ENCODE measurements at regions not wholly inside any gene's neighbourhood (a gene's known extent, or its start where the extent isn't known, plus 50 kb on each side); places are given as distances from the start of the nearest gene placed in this dataset.

DNA sequence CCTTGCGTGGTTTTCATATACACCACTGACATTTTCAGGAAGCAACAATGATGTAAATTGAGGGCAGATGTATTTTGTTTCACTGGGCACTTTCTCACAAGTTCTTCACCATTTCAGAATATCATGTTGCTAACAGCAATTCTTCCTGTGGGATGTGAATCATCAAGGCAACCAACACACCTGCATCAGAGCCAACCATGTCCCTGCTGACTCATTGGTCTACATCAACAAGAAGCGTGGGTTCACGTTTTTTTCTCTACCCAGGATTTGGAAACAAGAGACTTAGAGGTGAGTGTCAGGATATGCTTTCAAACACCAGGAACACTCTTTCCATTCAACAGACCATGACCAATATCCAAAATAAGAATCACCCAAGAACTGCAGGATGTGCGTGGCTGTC is 203.9 kb downstream of the TEX36 start:
- ChIA-PET POLR2A (no interaction called here), CTCF (no interaction called here)
- TF ChIP-seq, protein P1, sequence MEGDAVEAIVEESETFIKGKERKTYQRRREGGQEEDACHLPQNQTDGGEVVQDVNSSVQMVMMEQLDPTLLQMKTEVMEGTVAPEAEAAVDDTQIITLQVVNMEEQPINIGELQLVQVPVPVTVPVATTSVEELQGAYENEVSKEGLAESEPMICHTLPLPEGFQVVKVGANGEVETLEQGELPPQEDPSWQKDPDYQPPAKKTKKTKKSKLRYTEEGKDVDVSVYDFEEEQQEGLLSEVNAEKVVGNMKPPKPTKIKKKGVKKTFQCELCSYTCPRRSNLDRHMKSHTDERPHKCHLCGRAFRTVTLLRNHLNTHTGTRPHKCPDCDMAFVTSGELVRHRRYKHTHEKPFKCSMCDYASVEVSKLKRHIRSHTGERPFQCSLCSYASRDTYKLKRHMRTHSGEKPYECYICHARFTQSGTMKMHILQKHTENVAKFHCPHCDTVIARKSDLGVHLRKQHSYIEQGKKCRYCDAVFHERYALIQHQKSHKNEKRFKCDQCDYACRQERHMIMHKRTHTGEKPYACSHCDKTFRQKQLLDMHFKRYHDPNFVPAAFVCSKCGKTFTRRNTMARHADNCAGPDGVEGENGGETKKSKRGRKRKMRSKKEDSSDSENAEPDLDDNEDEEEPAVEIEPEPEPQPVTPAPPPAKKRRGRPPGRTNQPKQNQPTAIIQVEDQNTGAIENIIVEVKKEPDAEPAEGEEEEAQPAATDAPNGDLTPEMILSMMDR (IDR thresholded peaks at IDR 0.05; ENCODE audit: control extremely low read depth, extremely low read depth, low read depth, missing control alignments): no peak
- no peak for DNase-seq (ENCODE audit: extremely low spot score)

DNA sequence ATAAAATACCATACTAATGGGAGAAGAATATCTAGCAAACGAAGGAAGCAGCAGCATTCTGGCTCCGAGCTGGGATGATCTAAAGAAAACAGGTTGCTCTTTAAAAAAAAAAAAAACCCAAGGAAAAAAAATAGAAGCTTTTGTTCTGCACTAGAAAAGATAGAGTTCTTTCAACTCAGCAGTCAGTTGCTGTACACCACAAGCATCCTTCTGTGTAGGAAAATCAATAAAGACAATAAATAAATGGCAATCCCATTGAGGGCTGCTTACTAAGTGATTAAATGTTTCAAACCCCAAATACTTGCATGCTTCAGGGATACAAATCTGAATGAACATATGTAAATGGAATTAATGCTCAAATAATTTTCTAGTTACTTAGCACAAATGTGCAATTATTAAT is 207.1 kb downstream of the TEX36 start:
- TF ChIP-seq, protein P1 (IDR thresholded peaks at IDR 0.05; ENCODE audit: control extremely low read depth, extremely low read depth, low read depth, missing control alignments): no peak
- POLR2A ChIA-PET: no interaction called here
- CTCF ChIA-PET: no interaction called here
- no peak for DNase-seq (ENCODE audit: extremely low spot score)

DNA sequence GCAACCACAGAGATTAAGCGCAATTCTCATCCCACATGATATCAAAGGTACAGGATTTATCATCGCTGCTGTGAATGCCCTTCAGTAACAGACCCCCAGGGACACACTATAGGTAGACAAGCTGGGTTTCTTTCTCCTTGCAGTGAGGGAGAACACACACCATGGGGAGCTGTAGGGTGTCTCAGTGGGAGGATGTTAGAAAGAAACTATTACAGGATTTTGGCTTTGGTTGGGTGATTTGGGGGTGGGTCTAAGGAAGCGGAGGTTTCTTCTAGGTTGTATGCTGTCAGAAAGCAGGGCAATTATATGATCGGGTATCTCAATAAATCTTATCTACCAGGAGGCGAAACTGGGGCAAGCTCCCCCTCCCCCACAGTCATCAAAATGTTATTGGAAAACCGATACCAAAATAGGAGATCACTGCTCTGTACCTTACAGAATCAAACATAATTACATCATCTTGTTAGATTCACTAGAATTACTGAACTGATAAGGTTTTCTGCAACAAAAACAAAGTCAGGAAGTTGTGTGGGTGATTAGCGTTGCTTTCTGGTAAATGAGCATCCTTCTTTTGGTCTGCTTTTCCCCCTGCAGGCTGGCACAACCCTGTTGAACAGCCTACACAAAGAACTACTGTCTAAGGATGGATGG is 209.7 kb downstream of the TEX36 start:
- CTCF ChIA-PET: interaction anchor here (0.8 to 1.6 kb wide), 3 partner anchors 9 to 16 kb away, joined by 3 read pairs; no protein-coding TSS in a partner anchor
- POLR2A ChIA-PET: no interaction called here
- no peak for DNase-seq (ENCODE audit: extremely low spot score)
- TF ChIP-seq, protein P1 (IDR thresholded peaks at IDR 0.05; ENCODE audit: control extremely low read depth, extremely low read depth, low read depth, missing control alignments): no peak

DNA sequence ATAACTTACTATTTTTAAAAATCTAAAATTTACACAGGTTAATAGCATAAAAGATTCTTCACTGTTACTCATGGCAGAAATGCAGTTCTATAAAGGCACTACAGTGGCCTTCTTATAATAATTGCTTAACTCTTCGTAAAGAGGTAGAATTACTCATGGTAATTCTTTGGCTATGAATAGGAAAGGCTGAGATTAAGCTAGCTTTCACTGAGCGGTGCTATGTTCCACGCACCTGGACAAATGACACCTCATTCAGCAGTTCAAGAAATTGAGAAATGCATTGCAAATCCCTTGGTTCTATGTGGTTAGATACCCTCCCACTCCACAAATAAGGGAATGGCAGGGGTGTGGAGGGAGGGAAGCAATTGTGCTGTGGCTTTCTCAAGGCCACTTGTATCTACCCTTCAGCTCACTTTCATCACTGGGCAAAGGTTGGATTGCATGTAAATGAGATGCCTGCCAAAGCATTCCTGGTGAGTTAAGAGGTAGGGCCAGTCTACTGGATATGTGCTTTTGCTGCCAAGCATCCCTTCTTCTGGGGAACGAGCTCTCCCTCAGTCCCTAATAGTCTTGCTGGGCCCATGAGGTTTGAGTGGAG is 210.9 kb downstream of the TEX36 start:
- TF ChIP-seq, protein P1 (IDR thresholded peaks at IDR 0.05; ENCODE audit: control extremely low read depth, extremely low read depth, low read depth, missing control alignments): no peak
- ChIA-PET CTCF (interaction anchor here (0.9 to 1.6 kb wide), 3 partner anchors 8 to 15 kb away, joined by 3 read pairs; no protein-coding TSS in a partner anchor), POLR2A (no interaction called here)
- DNase-seq (ENCODE audit: extremely low spot score): no peak

DNA sequence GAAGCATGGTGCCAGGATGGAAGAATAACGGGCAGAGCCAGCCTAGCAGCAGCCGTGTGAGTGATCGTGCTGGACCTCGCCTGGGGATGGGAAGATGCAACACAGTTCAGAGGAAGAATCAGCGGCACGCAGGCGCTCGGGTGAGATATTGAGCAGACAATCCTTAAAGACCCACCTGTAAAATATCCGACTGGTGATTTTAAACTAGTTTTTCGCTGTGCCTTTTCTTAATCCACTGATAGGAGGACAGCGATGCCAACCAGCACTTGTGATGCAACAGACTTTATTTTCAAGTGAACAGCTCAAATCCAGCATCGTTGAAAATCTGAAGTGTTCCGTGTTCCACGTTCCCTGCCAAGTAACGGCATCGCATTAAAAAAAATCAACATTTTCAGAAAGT is 214.7 kb downstream of the TEX36 start:
- no peak for DNase-seq (ENCODE audit: extremely low spot score)
- TF ChIP-seq, protein P1 (IDR thresholded peaks at IDR 0.05; ENCODE audit: control extremely low read depth, extremely low read depth, low read depth, missing control alignments): no peak
- ChIA-PET CTCF (no interaction called here), POLR2A (no interaction called here)

DNA sequence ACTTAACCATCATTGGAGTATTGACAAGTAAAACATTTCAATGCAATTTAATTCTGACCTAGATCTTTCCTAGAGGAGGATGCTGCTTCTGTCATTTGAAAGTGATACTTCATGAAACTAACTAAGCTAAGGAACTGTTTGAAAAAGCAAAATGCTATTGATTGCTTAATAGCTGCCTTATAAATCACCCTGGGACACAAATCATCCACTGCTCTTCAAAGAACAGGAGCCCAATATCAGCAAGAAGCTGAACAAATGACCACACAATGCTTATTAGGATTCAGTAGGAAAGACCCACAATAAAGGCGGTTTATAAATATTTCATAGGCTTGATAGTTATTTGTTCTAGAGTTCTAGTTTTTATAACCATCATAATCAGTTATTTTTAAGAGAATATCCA is 216.3 kb downstream of the TEX36 start:
- no peak for DNase-seq (ENCODE audit: extremely low spot score)
- ChIA-PET CTCF (no interaction called here), POLR2A (no interaction called here)
- TF ChIP-seq, protein P1 (IDR thresholded peaks at IDR 0.05; ENCODE audit: control extremely low read depth, extremely low read depth, low read depth, missing control alignments): no peak

Measured in GM10248 (cell line).